Islet of Langerhans (tissue), 1 donor: ENCODE measurements at regions not wholly inside any gene's neighbourhood (a gene's known extent, or its start where the extent isn't known, plus 50 kb on each side); places are given as distances from the start of the nearest gene placed in this dataset.

Source experiments
- FAIRE-seq: peaks from one replicate; lab custom pipeline; 2011; peaks lifted over from hg19 to GRCh38; lab: Jason Lieb, UNC

- FAIRE-seq: no peak
These were observed 352.9 kb downstream of the FOXO1 start for GRCh38 chr13:40313269-40314200.

GRCh38 chr13:40315416-40316064 is 350.9 kb downstream of the FOXO1 start:
- FAIRE-seq: no peak

- no peak for FAIRE-seq
These were observed 350.1 kb downstream of the FOXO1 start for GRCh38 chr13:40316301-40316700.

GRCh38 chr13:40317980-40318327 is 348.5 kb downstream of the FOXO1 start:
- FAIRE-seq: no peak

- no peak for FAIRE-seq
These were observed 348.1 kb downstream of the FOXO1 start for GRCh38 chr13:40318366-40318765.

GRCh38 chr13:40319699-40320579 is 346.5 kb downstream of the FOXO1 start:
- FAIRE-seq: no peak

GRCh38 chr13:40328091-40328490 is 338.4 kb downstream of the FOXO1 start:
- no peak for FAIRE-seq

- FAIRE-seq: no peak
These were observed 336.5 kb downstream of the FOXO1 start for GRCh38 chr13:40329781-40330485.

GRCh38 chr13:40330950-40331349 is 335.5 kb downstream of the FOXO1 start:
- no peak for FAIRE-seq

- no peak for FAIRE-seq
These were observed 334.6 kb downstream of the FOXO1 start for GRCh38 chr13:40331802-40332201.

GRCh38 chr13:40333226-40333625 is 333.2 kb downstream of the FOXO1 start:
- no peak for FAIRE-seq

- FAIRE-seq: no peak
These were observed 332.4 kb downstream of the FOXO1 start for GRCh38 chr13:40334031-40334430.

GRCh38 chr13:40334616-40335015 is 331.8 kb downstream of the FOXO1 start:
- no peak for FAIRE-seq

- FAIRE-seq: no peak
These were observed 329.9 kb downstream of the FOXO1 start for GRCh38 chr13:40336228-40337221.

GRCh38 chr13:40337651-40338050 is 328.8 kb downstream of the FOXO1 start:
- no peak for FAIRE-seq

- no peak for FAIRE-seq
These were observed 328.2 kb downstream of the FOXO1 start for GRCh38 chr13:40338217-40338616.

- no peak for FAIRE-seq
These were observed 325.9 kb downstream of the FOXO1 start for GRCh38 chr13:40340368-40341095.

GRCh38 chr13:40341096-40341471 is 325.4 kb downstream of the FOXO1 start:
- FAIRE-seq: peak; percentile 5

GRCh38 chr13:40341501-40341900 is 324.9 kb downstream of the FOXO1 start:
- FAIRE-seq: no peak

- no peak for FAIRE-seq
These were observed 324.0 kb downstream of the FOXO1 start for GRCh38 chr13:40342461-40342860.
